GM08714 (cell line): ENCODE measurements at regions not wholly inside any gene's neighbourhood (a gene's known extent, or its start where the extent isn't known, plus 50 kb on each side); places are given as distances from the start of the nearest gene placed in this dataset.

Source experiments
- H3K4me3 ChIP-seq: fragments of 200-500 bp; sonication (Bioruptor generic); 2 replicates; pipeline ENCODE4 v1.5.1; 2014; ENCODE audit warnings: mild to moderate bottlenecking, low read length, inconsistent platforms
- ZNF274 ChIP-seq: IDR thresholded peaks from 2 replicates; pipeline ENCODE4 v1.6.1; 2012; ENCODE audit warnings: mild to moderate bottlenecking, low read depth, low read length

- no peak overlapping the region for H3K4me3 ChIP-seq
- TF ChIP-seq ZNF274 = no peak
Measured at GRCh38 chr2:104052356-104052755, 801.6 kb upstream of the POU3F3 start.

- no peak overlapping the region for H3K4me3 ChIP-seq
- no peak for TF ChIP-seq ZNF274
Measured at GRCh38 chr2:104056451-104056850, 797.5 kb upstream of the POU3F3 start.

- no peak for TF ChIP-seq ZNF274
- no peak overlapping the region for H3K4me3 ChIP-seq
Measured at GRCh38 chr2:104068665-104069064, 785.2 kb upstream of the POU3F3 start.

GRCh38 chr2:104077573-104077972, 776.3 kb upstream of the POU3F3 start:
- no peak overlapping the region for H3K4me3 ChIP-seq
- TF ChIP-seq ZNF274 = no peak

GRCh38 chr2:104078431-104079157, 775.3 kb upstream of the POU3F3 start:
- H3K4me3 ChIP-seq = no peak overlapping the region
- TF ChIP-seq ZNF274 = no peak

GRCh38 chr2:104088745-104089144, 765.2 kb upstream of the POU3F3 start:
- no peak overlapping the region for H3K4me3 ChIP-seq
- no peak for TF ChIP-seq ZNF274

GRCh38 chr2:104090407-104090806, 763.5 kb upstream of the POU3F3 start:
- H3K4me3 ChIP-seq = no peak overlapping the region
- TF ChIP-seq ZNF274 = no peak

GRCh38 chr2:104091894-104092293, 762.0 kb upstream of the POU3F3 start:
- no peak for TF ChIP-seq ZNF274
- no peak overlapping the region for H3K4me3 ChIP-seq

- TF ChIP-seq ZNF274 = no peak
Measured at GRCh38 chr2:104092886-104093285, 761.0 kb upstream of the POU3F3 start.

GRCh38 chr2:104102615-104103014, 751.3 kb upstream of the POU3F3 start:
- no peak for TF ChIP-seq ZNF274
- H3K4me3 ChIP-seq = no peak overlapping the region

More at GRCh38 chr2:104092886-104093285, 761.0 kb upstream of the POU3F3 start:
- no peak overlapping the region for H3K4me3 ChIP-seq

- TF ChIP-seq ZNF274 = no peak
- no peak overlapping the region for H3K4me3 ChIP-seq
Measured at GRCh38 chr2:104109356-104109755, 744.6 kb upstream of the POU3F3 start.

GRCh38 chr2:104118889-104119288, 735.0 kb upstream of the POU3F3 start:
- no peak overlapping the region for H3K4me3 ChIP-seq
- TF ChIP-seq ZNF274 = no peak

- no peak for TF ChIP-seq ZNF274
- H3K4me3 ChIP-seq = no peak overlapping the region
Measured at GRCh38 chr2:104120171-104120570, 733.7 kb upstream of the POU3F3 start.

- TF ChIP-seq ZNF274 = no peak
- H3K4me3 ChIP-seq = no peak overlapping the region
Measured at GRCh38 chr2:104125096-104125495, 728.8 kb upstream of the POU3F3 start.

- TF ChIP-seq ZNF274 = no peak
- no peak overlapping the region for H3K4me3 ChIP-seq
Measured at GRCh38 chr2:104127049-104127770, 726.7 kb upstream of the POU3F3 start.
